ENCODE measurements at regions not wholly inside any gene's neighbourhood (a gene's known extent, or its start where the extent isn't known, plus 50 kb on each side); places are given as distances from the start of the nearest gene placed in this dataset.

- ATAC-seq (ENCODE audit: insufficient number of reproducible peaks, low FRiP score, low read depth) = no peak
- H3K9me3 ChIP-seq = no peaks in the 10 kb centered on the region
Measured at GRCh38 chr4:189032606-189033338, 893.5 kb downstream of the TRIML1 start.

GRCh38 chr4:189033801-189034347 is 894.6 kb downstream of the TRIML1 start:
- no peaks in the 10 kb centered on the region for H3K9me3 ChIP-seq
- H3K4me3 ChIP-seq = no peak overlapping the region
- no peak for ATAC-seq (ENCODE audit: insufficient number of reproducible peaks, low FRiP score, low read depth)
- no peak overlapping the region for H3K27ac ChIP-seq
- H3K27me3 ChIP-seq (replicated peaks; ENCODE audit: insufficient read depth) = no peaks in the 10 kb centered on the region
- no peaks in the 10 kb centered on the region for H3K4me1 ChIP-seq (ENCODE audit: control insufficient read depth in 1 of 2, low read depth in 2 of 2)
- DNase-seq (ENCODE audit: low spot score) = no peak
- no peak for TF ChIP-seq CTCF (IDR thresholded peaks at IDR 0.05)
- H3K36me3 ChIP-seq = no peaks in the 10 kb centered on the region

More at GRCh38 chr4:189032606-189033338, 893.5 kb downstream of the TRIML1 start:
- Histone ChIP-seq H3K4me3 (no peak overlapping the region), H3K36me3 (no peaks in the 10 kb centered on the region), H3K4me1 (ENCODE audit: control insufficient read depth in 1 of 2, low read depth in 2 of 2) (no peaks in the 10 kb centered on the region), H3K27me3 (replicated peaks; ENCODE audit: insufficient read depth) (no peaks in the 10 kb centered on the region), H3K27ac (no peak overlapping the region)
- no peak for TF ChIP-seq CTCF (IDR thresholded peaks at IDR 0.05)
- DNase-seq (ENCODE audit: low spot score) = no peak

- ATAC-seq (ENCODE audit: insufficient number of reproducible peaks, low FRiP score, low read depth) (no peak), DNase-seq (ENCODE audit: low spot score) (no peak)
- Histone ChIP-seq H3K27me3 (replicated peaks; ENCODE audit: insufficient read depth) (no peaks in the 10 kb centered on the region), H3K4me1 (ENCODE audit: control insufficient read depth in 1 of 2, low read depth in 2 of 2) (no peaks in the 10 kb centered on the region), H3K36me3 (no peaks in the 10 kb centered on the region), H3K4me3 (no peak overlapping the region), H3K9me3 (no peaks in the 10 kb centered on the region), H3K27ac (no peak overlapping the region)
- TF ChIP-seq CTCF (IDR thresholded peaks at IDR 0.05) = no peak
Measured at GRCh38 chr4:189035091-189035490, 895.9 kb downstream of the TRIML1 start.

- H3K27ac ChIP-seq = no peak overlapping the region
- no peaks in the 10 kb centered on the region for H3K27me3 ChIP-seq (replicated peaks; ENCODE audit: insufficient read depth)
- DNase-seq (ENCODE audit: low spot score) (no peak), ATAC-seq (ENCODE audit: insufficient number of reproducible peaks, low FRiP score, low read depth) (no peak)
- no peak overlapping the region for H3K4me3 ChIP-seq
- no peaks in the 10 kb centered on the region for H3K36me3 ChIP-seq
- no peak for TF ChIP-seq CTCF (IDR thresholded peaks at IDR 0.05)
- H3K4me1 ChIP-seq (ENCODE audit: control insufficient read depth in 1 of 2, low read depth in 2 of 2) = no peaks in the 10 kb centered on the region
- H3K9me3 ChIP-seq = no peaks in the 10 kb centered on the region
Measured at GRCh38 chr4:189035654-189036053, 896.4 kb downstream of the TRIML1 start.

GRCh38 chr4:189036906-189037305 is 897.7 kb downstream of the TRIML1 start:
- no peaks in the 10 kb centered on the region for H3K27me3 ChIP-seq (replicated peaks; ENCODE audit: insufficient read depth)
- no peaks in the 10 kb centered on the region for H3K36me3 ChIP-seq
- ATAC-seq (ENCODE audit: insufficient number of reproducible peaks, low FRiP score, low read depth) (no peak), DNase-seq (ENCODE audit: low spot score) (no peak)
- H3K4me3 ChIP-seq = no peak overlapping the region
- no peak for TF ChIP-seq CTCF (IDR thresholded peaks at IDR 0.05)
- H3K27ac ChIP-seq = no peak overlapping the region
- no peaks in the 10 kb centered on the region for H3K9me3 ChIP-seq
- H3K4me1 ChIP-seq (ENCODE audit: control insufficient read depth in 1 of 2, low read depth in 2 of 2) = no peaks in the 10 kb centered on the region
